NCI-H446 (cell line): ENCODE measurements at regions not wholly inside any gene's neighbourhood (a gene's known extent, or its start where the extent isn't known, plus 50 kb on each side); places are given as distances from the start of the nearest gene placed in this dataset.

ENCODE experiments used
- DNase-seq, 2 experiments: peaks; one replicate each; lab custom pipeline; 2025; lab: John Stamatoyannopoulos, UW

DNA sequence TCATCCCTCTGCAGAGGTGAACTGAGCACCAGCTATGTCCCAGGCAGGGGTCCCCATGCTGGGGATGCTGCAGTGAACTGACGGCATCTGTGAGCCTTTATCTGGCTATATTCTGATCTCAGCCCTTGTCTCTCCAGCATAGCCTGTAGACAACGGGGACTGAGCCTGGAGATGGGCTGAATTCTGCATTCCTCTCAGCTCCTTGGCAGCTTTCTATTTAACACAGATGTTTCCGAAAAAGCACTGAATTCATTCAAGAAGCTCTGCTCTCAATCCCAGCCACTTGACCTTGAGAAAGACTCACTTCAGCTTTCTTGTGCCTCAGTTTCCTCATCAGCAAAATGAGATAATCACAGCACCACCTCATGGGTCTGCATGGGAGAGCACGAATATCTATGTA is 204.4 kb upstream of the PMEPA1 start:
- DNase-seq = no peak

DNA sequence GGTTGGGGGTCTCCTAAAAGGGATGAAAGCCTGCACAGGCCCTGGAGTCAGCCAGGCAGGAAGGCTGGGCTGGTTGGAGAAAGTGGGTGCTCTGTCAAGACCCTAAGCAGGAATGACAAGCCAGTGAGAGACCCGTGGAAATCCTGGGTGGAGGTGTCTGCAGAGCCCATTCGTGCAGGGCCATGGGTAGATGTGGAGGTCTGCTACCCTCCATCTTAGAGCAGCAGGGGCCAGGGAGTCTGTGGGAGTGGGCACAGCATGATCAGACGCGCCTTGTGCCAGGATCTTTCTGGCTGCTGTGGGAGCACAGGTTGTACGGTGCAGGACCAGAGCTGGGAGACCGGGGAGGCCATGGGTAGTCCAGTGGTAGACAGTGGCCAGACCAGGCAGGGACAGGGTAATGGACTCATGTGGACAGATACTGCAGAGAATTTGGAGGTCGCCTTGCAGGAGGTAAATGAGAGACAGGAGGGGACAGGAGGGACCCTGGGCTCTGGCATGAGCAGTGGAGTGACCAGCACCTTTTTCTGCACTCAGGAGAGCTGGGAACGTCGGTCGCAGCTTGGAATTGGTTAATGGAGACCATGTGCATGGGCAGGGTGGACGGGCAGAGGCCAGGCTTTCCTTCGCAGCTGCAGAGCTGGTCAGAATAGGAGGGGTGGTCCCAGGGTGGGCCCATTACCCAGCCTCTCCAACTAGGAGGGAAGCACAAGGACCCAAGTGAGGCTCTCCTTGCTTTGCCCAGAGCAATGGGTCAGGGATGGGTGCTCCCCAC is 203.5 kb upstream of the PMEPA1 start:
- DNase-seq = no peak

DNA sequence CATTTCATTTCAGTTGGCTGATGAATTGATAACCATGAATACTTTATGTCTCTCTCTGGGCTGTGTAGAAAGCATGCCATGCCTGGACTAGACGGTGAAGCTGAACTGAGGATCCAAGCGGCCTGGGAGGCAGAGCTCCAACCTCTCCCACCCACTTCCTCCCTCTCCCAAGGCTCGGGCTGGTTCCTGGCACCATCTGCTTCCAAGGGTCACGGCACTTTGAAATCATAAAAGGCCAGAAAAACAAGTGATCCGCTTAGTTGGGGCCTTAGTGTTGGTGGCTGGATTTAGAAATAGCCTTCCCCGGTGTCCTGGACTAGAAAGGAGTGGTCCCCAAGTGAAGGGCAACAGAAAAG is 202.4 kb upstream of the PMEPA1 start:
- DNase-seq = no peak

DNA sequence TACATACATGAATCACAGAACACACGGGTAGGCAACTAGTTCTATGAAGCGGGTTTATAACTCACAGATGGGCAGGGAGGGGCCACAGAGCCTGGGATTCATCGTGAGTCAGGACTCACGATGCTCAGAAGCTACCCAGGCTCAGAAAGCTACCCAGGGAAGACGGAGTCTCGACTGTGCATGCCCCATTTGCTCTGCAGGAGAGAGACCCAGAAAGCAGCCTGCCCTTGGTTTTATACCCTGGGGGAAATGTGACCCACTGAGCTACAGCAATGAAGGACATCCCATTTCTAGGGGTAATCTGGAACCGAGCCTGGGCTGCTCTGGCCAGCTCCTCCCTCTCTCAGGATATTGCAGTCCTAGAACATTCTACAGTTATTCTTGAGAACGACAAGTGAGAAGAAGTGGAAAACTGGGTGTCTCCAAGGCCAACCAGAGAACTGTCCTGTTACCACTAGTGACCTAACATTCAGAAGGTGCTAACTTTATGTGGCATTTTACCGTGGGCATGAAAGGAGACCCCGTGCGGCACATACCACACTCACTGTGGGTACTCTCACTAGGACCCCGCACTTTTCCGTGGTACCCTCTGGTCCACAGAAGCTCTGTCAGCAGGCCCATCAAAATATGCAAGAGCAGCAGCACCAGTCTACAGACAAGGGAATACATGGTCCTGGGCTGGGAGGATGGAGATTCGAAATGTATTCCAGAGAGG is 201.9 kb upstream of the PMEPA1 start:
- no peak for DNase-seq

DNA sequence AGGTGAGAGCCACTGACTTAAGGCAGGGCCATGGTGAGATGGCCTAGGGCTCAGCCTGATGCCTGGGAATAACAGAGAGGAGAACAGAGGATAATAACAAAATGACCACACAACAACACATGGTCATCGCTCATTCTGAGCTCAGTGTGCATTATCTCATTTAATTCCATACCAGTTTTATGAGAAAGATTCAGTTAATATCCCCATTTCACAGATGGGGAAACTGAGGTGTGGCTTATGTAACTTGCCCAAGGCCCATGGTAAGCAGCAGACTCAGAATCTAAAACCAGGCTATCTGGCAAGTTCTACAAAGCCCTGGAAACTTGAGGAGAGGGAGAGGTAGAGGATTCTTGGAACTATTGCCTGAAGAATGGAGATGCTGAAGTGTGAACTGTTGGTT is 200.9 kb upstream of the PMEPA1 start:
- no peak for DNase-seq

DNA sequence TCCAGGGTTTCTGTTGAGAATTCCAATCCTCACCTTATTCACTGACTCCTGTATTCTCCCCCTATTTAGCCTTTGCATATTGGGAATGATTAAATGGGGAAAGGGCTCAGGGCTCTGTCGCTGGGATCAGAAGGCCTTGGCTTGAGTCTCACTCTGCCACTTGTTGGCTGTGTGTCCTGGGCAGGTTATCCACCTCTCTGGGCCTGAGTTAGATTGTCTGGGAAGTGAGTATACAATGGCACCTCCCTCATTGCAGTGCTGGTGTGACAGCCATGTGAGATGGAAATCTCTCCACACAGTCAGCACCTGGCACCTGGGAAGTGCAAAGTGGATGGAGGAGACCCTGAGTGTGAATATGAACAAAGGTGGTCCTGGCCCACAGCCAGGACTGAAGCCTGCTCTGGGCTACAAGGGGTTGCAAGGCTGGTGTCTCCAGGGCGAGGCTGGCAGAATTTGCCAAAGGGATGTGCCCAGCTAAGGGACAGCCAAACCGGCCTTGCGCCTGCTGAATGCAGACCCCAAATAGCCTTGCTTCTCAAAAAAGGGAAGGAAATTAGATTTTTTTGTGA is 200.0 kb upstream of the PMEPA1 start:
- no peak for DNase-seq

DNA sequence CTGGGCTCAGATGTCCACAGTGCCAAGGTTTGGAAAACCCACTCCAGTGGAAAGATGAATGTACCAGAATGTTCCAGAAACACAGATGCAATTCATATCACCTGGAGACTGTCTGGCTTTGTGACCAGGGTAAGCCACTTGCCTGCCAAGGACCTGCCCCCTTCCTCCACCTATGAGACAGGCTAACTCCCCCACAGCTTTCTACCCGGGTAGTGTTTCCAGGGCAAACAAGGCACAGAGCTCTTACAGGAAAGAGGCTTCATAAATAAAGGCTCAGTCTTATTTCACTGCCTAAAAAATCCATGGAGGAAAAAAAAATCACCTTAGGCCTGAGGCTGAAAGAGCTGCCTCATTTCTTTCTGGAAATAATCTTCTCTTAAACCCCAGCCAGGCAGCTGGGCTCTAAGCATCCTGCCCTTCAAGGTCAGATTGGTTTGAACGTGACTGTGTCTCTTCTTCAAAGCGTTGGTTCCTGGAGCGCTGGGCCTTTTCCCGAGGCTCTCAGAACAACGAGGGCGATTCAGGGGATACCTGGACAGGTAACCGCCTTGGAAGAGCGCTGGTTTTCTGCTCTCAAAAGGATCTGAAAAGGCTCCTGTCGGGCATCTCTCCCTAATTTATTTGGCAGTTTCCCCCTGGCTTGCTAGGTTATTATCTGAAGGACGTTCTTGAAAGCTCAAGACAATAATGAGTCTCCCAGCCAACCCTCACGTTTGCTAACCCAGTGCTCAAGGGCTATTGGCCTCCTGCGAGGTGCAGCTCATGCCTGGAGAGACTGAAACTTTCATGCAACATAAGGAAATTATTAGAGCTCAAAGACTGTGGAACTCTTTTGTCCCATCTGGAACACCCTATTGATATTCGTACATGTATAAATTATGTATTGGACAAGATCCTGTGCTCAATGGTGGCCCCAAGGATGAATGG is 199.2 kb upstream of the PMEPA1 start:
- no peak for DNase-seq

DNA sequence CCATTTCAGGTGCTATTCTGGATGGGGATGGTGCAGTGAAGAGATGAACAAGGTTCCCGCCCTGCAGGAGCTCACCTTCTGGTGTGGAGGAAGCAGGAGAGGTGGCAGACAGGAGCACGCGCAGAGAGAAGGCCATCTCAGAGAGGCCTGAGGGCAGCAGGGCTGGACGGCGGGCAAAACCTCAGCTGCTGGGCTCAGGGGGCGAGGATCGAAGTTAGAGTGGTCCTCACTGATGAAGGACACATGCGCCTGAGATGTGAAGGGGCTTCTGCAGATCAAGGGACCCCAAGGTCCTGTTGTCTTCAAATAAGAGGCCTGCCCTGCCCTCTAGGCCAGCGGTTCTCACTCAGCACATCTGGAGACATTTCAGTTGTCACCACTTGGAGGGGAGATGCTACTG is 198.4 kb upstream of the PMEPA1 start:
- DNase-seq = no peak

DNA sequence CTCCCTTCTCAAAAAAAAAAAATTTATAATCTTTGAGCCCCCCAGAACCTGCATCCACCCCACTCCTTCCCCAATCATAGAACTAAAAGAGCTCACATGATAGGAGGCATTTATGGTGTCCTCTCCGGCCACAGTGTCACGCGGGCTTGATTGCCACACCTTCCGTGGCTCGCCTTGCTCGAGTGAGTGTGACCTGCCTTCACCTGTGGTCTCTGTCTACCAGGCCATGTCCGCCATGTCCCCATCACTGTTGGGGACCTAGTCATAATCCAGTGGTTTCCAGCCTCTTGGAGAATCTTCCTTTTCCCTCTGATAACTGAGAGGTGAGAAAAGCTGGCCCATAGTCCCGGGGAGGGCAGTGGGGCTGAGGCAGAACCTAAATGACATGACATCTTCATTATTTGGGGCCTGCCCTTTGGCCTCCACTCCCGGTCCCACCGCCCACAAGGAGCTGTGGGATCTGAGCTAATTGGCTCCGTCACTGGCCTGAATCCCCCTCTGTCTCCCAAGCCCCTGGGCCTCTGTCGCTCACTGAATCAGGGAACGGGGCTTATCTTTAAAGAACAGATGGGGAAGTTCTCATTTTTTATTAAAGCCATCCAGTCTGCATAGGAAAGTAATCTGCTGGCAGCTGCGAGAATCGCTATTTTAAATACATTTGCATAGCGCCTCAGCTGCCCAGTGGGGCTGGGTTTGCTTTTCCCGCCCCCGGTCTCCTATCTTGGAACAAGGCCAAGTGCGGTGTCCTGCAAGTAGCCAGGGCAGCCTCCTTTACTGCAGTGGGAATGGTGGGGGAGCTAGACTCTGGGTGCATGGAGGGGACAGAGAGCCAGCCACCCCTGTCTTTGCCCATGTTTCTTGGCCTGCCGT is 197.6 kb upstream of the PMEPA1 start:
- DNase-seq = no peak

DNA sequence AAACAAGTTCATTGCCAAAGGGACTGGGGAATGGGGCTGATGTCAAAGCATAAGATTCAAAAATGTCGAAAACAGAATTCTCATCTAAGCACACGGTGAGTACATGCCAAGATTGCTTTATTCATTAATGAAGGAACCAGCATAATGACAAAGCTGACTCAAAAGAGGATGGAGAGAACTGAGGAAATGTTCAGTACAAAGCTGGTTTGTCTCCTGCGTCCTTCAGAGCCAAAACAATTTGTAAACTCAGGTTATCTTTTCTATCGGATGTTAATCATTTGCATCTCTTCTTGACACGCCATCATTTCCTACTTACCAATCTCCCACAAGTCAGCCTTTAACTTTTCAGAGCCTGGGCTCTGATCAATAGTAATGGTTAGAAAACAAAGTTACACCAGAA is 195.6 kb upstream of the PMEPA1 start:
- DNase-seq = no peak

DNA sequence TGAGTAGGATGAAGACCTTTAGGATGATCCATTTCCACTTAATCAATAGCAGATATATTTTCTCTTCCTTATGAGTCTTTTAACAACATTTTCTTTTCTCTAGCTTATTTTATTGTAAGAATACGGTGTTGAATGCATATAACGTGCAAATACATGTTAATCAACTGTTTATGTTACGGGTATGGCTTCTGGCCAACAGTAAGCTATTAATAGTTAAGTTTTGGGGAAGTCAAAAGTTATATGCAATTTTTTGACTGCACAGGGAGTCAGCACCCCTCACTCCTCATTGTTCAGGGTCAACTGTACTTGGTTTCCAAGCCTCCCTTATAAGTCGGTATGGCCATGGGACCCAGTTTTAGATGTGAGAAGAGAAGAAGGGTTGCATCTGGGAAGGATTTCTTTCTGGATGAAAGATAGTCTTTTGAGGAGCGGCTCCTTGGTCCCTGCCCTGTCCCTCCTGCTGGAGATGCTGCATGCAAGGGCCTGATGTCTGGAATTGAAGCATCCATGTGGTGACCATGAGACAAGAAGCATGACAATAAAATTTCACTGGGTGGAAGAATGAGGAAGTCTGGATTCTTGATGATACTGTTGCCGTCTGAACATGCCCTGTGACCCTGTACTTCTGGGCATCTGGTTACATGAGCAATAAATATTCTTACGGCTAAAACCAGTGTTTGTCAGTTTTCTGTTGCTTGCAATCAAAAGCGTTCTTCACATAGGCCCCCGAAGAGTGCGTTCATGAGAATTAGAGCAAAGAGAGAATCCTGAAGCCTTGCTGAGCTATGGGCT is 194.7 kb upstream of the PMEPA1 start:
- DNase-seq = no peak

DNA sequence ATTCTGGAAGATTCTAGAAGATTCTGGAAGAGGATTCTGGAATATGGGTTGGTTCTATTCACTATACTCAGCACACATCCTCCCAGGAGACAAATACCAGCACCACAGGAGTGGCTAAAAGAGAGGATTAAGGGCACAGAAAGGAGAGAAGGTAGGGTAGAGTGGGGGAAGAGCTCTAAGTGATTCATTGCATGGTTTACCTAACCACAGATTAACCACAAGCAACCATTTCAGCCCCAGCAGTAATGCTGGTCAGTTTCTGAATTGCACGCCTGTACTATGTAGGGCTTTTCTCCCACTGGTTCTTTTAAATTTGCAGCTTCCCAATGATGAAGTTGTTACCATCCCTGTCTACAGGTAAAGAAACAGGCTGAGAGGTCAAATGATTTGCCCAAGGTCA is 192.7 kb upstream of the PMEPA1 start:
- no peak for DNase-seq

DNA sequence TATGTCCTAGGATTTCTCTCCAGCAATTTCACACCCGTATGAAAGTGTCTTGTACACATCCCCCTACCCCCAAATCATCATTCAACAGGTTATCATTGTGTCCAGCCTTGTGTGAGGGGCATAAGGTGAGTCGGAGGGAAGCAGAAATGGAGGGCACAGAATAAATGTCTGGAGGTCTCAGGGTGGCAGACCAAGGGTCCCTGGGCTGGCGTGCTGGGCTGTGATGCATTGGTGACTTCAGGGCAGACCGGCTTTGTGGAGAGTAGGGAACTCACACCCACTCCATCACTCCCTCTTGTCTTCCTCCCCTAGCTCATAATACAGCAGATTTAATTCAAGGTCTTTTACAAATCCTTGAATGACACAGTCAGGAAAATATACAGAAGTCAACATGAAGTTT is 191.7 kb upstream of the PMEPA1 start:
- DNase-seq = no peak

DNA sequence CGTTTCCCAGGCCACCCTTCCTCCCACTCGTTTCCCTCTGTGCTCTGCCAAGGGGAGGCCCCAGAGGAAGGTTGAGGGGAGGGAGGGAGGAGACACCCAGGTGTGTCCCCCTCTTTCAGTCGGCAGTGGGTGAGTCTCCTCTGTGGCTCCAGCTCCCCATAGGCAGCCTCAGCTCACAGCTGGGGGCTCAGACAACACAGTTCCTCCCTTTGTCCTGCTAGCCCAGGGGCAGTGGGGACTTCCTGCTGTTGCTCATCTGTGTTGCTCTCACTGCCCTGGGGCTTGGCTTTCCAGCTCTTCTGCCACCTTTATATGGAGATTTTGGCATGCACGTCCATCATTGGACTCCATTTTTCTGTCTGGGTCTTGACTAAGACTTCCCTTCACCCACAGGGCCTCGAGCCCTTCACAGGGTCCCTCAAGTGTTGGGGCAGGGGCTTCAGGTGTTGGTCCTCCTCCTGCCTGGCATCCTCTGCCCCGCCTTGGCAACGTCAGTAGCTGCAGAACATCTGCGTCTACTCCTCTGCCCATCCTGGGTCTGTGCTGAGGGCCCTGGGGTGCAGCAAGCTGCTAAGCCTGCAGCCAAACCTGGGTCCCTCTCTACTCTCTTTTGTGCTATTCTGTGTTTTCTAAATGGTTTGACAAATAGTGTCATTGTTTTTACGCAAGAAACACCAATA is 190.6 kb upstream of the PMEPA1 start:
- DNase-seq = no peak

DNA sequence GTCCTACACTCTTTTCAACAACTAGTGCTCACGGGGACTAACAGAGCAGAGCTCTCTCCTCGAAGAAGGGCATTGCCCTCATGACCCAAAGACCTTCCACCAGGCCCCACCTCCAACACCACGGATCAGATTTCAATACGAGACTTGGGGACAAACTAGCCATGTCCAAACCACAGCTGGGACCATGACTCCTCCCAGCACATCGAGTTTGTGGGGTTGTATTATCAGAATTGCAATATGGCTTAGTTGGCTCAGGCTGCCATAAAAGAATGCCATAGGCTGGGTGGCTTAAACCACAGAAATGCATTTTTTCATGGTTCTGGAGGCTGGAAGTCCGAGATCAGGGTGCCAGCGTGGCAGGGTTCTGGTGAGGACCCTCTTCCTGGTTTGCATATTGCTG is 189.7 kb upstream of the PMEPA1 start:
- DNase-seq = no peak

DNA sequence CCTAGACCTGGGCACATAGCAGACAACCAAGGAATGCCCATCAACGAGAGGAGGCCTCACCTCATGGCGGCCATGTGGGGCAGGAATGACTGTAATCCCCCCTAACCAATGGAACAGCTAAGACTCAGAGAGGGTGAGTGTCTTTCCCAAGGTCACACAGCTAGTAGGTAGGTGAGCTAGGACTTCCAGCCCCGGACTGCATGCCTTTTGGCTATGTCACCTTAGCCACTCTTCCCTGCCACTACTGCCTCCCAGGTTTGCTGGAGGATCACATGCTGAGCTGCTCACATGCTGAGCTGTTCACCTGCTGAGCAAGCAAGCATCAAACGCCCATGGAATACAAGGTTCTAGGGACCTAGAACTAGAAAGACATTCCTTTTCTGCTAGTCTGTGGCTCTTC is 188.5 kb upstream of the PMEPA1 start:
- DNase-seq = no peak

DNA sequence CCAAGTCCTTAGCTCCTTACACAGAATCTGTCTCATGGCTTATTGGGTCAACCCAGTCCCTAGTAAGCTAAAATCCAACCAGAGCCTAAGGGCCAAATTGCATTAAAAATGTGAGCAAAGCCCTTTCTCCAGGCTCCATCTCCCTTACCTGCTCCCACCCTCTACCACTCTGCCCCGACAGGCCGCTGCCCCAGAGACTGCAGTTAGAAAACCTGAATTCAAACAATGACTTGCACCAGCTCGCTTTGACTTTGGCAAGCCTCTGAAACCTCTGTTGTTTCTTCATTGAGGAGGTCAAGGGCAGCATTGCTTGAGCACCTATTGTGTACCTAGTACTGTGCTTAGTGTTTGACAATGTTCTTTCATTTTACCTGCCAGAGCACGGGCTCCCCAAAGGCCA is 188.1 kb upstream of the PMEPA1 start:
- no peak for DNase-seq

DNA sequence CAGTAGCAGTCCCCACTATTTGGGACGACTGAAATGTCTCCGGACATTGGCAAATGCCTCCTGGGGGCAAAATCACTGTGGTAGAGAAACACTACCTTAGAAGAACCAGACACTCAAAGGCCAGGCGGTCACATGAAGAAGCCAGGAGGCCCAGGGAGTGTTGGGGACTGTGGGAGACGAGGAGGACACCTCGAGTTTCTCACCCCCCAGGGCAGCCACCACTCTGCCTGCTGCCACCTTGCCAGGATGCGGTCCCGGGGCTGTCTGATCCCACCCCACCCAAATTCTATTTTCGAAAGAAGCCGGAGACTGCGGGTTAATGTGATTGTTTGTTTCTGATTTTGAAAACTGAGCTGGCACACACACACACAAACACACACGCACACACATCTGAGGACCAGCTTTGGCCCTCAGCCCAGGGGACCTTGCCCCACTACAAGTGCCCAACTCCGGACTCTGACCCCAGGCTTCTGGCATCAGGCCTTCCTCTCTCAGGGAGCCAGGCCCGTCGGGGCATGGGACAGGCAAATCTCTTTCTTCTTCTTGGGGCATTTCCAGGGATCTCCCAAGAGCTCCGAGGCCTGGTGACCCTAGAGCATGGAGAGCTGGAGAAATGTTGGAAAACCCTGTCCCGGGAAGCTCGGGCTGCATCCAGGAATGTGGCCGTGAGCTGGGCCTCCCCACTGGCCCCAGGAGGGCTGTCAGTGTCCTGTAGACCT is 187.5 kb upstream of the PMEPA1 start:
- DNase-seq = no peak

DNA sequence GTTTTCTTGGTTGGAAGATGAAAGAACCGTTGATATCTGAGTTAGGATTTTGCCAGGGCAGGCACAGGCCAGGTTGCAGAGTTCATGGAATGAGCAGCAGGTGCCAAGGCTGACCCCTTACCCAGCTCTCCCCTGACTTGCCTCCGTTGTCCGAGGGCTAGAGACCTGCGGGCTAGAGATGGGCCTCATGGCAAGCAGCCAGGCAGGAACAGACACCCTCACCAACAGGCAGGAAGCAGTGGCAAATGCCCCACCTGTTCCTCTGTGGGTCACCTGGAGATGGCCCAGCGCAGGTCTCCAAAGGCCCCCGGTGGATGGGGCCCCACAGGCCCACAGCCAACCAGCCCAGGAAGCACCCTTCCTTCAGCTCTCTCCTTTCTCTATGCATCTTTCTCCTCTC is 186.7 kb upstream of the PMEPA1 start:
- DNase-seq = no peak
